ENCODE measurements at regions not wholly inside any gene's neighbourhood (a gene's known extent, or its start where the extent isn't known, plus 50 kb on each side); places are given as distances from the start of the nearest gene placed in this dataset.
A peak's percentile ranks its signal among the peaks of the same experiment; 100 is the strongest.

DNA sequence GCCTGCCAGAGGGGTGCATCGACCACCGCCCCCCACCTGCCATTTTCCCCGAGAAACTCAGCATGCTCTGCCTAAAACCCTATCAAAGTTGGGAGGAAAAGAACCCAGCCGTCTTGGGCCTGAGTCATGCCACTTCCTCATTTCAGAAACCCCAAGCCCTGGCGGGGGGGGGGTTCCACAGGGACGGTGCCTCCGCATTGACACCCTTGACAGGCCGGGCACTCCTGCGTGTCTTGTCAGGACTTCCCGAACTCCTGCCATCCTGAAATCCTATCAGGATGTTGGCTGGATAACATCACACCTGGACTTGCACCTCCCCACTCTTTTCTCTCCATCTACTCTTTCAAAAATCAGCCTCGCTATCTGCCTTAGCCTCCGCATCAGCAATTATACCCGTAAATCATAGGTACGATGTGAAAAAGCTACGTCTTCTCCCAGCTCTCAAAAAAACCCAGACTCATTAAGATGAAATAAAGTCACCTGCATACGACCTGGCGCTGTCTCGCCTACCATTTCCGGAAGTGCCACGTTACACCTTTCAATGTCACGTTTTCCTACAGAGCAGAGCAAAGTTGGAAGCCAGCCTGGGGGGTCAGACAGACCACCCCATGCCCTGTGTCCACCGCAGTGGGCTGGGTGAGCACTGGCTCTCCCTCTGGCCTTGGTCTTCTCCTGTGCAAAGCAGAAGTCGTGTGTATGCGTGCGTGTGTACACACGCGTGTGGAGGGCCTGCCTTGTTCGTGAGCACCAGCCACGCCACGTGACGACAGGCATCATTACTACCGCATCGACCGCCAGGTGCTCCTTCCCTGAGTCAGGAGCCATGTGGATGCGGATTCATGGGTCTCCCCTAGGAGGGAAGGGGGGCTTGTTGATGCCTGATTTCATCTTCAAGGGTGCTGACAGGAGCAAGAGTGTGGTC lies 96.7 kb downstream of the RFLNA start:
- Histone ChIP-seq H3K4me1 (ENCODE audit: control insufficient read depth, insufficient read depth, low read length, poor library complexity, severe bottlenecking) (peaks cover 19% of the 10 kb centered on the region), H3K27ac (ENCODE audit: insufficient read depth, low read length, poor library complexity, severe bottlenecking) (no peak overlapping the region), H3K4me3 (ENCODE audit: low read depth, low read length) (no peak overlapping the region), H3K9me3 (ENCODE audit: control insufficient read depth in 2 of 2, low read length in 2 of 2) (no peaks in the 10 kb centered on the region), H3K27me3 (ENCODE audit: control insufficient read depth, insufficient read depth, low read length) (no peaks in the 10 kb centered on the region), H3K36me3 (ENCODE audit: control insufficient read depth, insufficient read depth, low read length) (peaks cover 21% of the 10 kb centered on the region)
- H3K27me3 Mint-ChIP-seq: no peaks in the 10 kb centered on the region
- H3K27ac Mint-ChIP-seq: peak overlapping the region; percentile 2 to 96 (median 63)
- ATAC-seq (ENCODE audit: low read depth in 2 of 2): peak in 1 of 2 donors; percentile 36
- DNase-seq: peak in 2 of 3 donors; percentile 26 to 40
- peak overlapping the region; percentile 6 to 94 (median 50) for H3K4me3 Mint-ChIP-seq
- H3K36me3 Mint-ChIP-seq: peaks cover 22% of the 10 kb centered on the region
- H3K9me3 Mint-ChIP-seq: no peaks in the 10 kb centered on the region
- peaks cover 5 to 41% (median 12%) of the 10 kb centered on the region in 4 donors for H3K4me1 Mint-ChIP-seq

DNA sequence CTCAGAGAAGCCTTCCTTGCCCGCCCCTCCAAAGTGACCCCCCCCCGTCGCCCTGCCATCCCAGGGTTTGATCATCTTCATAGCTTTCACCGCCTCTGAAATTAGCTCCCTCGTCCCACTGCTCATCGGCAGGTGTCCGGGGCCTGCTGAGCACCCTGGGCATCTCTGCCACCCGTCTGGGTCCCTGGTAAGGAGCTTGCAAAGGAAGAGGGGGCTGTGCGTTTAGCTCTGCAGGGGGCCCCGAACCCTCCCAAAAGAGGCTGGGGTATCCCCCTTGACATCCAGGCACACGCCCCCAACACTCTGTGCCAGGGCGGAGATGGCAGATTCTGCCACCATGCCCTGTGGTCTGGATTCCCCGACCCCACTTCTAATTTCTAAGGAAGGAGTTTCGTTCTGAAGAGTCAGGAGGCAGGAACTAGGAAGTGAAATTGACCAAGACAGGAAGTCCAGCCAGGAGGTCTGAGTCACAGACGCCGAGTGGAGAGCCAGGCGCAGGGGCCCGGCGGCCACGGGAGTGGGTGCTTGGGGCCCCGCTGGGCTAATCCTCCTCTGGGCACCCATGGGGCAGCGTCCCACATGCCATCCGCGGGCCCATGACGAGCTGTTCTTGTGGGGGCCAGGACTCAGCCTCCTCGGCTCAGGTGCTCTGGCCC lies 95.7 kb downstream of the RFLNA start:
- no peak for ATAC-seq (ENCODE audit: low read depth in 2 of 2)
- Histone ChIP-seq H3K27ac (ENCODE audit: insufficient read depth, low read length, poor library complexity, severe bottlenecking) (no peak overlapping the region), H3K9me3 (ENCODE audit: control insufficient read depth in 2 of 2, low read length in 2 of 2) (no peaks in the 10 kb centered on the region), H3K36me3 (ENCODE audit: control insufficient read depth, insufficient read depth, low read length) (peaks cover 16% of the 10 kb centered on the region), H3K4me1 (ENCODE audit: control insufficient read depth, insufficient read depth, low read length, poor library complexity, severe bottlenecking) (peaks cover 19% of the 10 kb centered on the region), H3K4me3 (ENCODE audit: low read depth, low read length) (no peak overlapping the region), H3K27me3 (ENCODE audit: control insufficient read depth, insufficient read depth, low read length) (no peaks in the 10 kb centered on the region)
- peaks cover 5 to 41% (median 12%) of the 10 kb centered on the region in 4 donors for H3K4me1 Mint-ChIP-seq
- H3K27ac Mint-ChIP-seq: peak overlapping the region in 1 of 3 donors; percentile 50
- peaks cover 16% of the 10 kb centered on the region for H3K36me3 Mint-ChIP-seq
- no peaks in the 10 kb centered on the region for H3K9me3 Mint-ChIP-seq
- H3K4me3 Mint-ChIP-seq: peak overlapping the region in 3 of 4 donors; percentile 38 to 75 (median 63)
- no peak for DNase-seq
- no peaks in the 10 kb centered on the region for H3K27me3 Mint-ChIP-seq

DNA sequence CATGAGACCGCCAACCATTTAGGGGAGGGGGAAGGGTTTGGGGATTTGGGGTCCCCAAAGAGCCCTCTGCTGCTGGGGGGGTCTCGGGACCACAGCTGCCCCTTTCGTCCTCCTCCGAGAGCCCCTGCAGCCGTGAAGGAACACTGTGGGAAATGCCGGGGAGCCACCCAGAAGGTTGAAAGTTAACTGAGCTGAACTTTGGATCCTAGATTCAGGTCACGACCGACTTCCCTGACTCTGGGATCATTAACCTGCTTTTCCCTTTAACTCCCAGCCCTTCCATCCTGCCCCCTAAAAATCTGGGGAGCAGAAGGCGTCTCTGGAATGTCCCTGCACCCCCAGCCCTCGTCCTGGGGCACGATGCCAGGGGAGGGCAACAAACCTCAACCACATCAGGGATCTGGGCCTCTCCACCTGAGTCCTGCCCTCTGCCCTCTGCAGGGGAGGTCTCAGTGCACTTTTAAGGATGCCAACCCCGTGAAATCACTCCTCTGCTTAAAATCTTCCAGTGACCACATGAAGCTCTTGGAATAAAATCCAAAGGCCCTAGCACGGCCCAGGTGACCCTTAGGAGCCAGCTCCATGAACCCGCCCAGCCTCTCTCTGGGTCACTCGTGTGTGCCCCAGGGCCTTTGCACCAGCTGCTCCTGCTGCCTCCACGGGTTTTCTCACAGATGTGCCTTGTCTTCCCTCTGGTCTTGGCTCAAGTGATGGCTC lies 95.0 kb downstream of the RFLNA start:
- peaks cover 19% of the 10 kb centered on the region for H3K4me1 ChIP-seq (ENCODE audit: control insufficient read depth, insufficient read depth, low read length, poor library complexity, severe bottlenecking)
- Mint-ChIP-seq H3K4me3 (peak overlapping the region; percentile 38 to 77 (median 69)), H3K4me1 (peaks cover 5 to 41% (median 12%) of the 10 kb centered on the region in 4 donors), H3K9me3 (no peaks in the 10 kb centered on the region), H3K36me3 (peaks cover 16% of the 10 kb centered on the region), H3K27ac (peak overlapping the region in 2 of 3 donors; percentile 3 to 5), H3K27me3 (no peaks in the 10 kb centered on the region)
- H3K9me3 ChIP-seq (ENCODE audit: control insufficient read depth in 2 of 2, low read length in 2 of 2): no peaks in the 10 kb centered on the region
- H3K36me3 ChIP-seq (ENCODE audit: control insufficient read depth, insufficient read depth, low read length): peaks cover 18% of the 10 kb centered on the region
- H3K27me3 ChIP-seq (ENCODE audit: control insufficient read depth, insufficient read depth, low read length): no peaks in the 10 kb centered on the region
- H3K27ac ChIP-seq (ENCODE audit: insufficient read depth, low read length, poor library complexity, severe bottlenecking): no peak overlapping the region
- DNase-seq (no peak), ATAC-seq (ENCODE audit: low read depth in 2 of 2) (no peak)
- no peak overlapping the region for H3K4me3 ChIP-seq (ENCODE audit: low read depth, low read length)

DNA sequence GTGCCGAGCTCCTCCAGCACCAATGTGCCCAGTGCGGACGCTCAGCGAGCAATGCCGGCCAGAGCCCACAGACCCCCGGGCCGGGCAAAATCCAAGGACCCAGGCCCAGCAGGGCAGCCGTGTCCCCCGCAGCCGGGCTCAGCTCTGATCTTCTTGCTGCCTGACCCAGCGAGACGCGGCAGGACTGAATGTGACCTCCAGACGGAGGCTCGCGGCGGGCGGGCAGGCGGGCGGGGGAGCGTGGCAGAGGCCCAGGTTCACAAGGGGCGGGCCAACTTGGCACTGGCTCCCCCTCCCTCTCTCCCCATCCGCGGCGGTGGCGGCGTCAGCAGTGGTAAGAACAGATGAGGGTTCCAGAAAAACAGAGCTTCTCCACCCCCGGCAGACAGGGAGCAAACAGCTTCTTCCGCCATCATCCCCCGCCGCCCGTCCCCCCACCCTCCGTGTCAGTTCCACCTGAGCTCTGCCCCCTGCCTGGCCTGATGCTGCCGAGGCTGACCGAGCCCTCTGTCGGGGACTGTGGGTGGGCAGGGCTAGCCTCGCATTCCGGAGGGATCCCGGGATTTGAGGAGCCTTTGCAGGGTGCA lies 94.3 kb downstream of the RFLNA start:
- Histone ChIP-seq H3K4me3 (ENCODE audit: low read depth, low read length) (no peak overlapping the region), H3K4me1 (ENCODE audit: control insufficient read depth, insufficient read depth, low read length, poor library complexity, severe bottlenecking) (peaks cover 19% of the 10 kb centered on the region), H3K9me3 (ENCODE audit: control insufficient read depth in 2 of 2, low read length in 2 of 2) (no peaks in the 10 kb centered on the region), H3K36me3 (ENCODE audit: control insufficient read depth, insufficient read depth, low read length) (peaks cover 12% of the 10 kb centered on the region), H3K27ac (ENCODE audit: insufficient read depth, low read length, poor library complexity, severe bottlenecking) (no peak overlapping the region), H3K27me3 (ENCODE audit: control insufficient read depth, insufficient read depth, low read length) (no peaks in the 10 kb centered on the region)
- H3K4me3 Mint-ChIP-seq: peak overlapping the region in 3 of 4 donors; percentile 51 to 75 (median 67)
- H3K36me3 Mint-ChIP-seq: peaks cover 13% of the 10 kb centered on the region
- no peaks in the 10 kb centered on the region for H3K27me3 Mint-ChIP-seq
- DNase-seq: peak; percentile 27 to 70 (median 53)
- H3K4me1 Mint-ChIP-seq: peaks cover 5 to 41% (median 9%) of the 10 kb centered on the region in 4 donors
- H3K27ac Mint-ChIP-seq: peak overlapping the region in 1 of 3 donors; percentile 5
- peak; percentile 68 to 73 for ATAC-seq (ENCODE audit: low read depth in 2 of 2)
- no peaks in the 10 kb centered on the region for H3K9me3 Mint-ChIP-seq

DNA sequence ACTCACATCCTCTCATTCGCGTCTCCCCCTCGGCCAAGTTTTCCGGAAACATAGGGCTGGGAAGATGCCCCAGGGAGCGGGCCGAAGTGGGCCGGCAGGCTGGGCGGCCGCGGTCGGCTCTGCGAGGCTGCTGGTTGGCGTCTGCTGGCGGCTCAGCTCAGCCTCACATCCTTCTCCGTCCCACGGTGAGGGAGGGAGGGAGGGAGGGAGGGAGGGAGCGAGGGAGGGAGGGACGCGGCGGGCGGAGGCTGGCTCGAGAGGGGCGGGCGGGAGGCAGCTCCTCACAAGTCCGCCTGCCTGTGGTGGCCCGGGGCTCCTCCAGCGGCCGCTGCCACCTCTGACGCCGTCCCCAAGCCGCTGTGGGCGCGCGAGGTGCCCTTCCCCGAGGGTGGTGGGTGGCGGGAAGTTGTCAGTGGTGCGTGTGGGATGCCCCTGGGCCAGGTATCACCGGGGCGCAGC lies 93.8 kb downstream of the RFLNA start:
- no peak overlapping the region for H3K4me3 ChIP-seq (ENCODE audit: low read depth, low read length)
- peaks cover 19% of the 10 kb centered on the region for H3K4me1 ChIP-seq (ENCODE audit: control insufficient read depth, insufficient read depth, low read length, poor library complexity, severe bottlenecking)
- H3K27ac Mint-ChIP-seq: peak overlapping the region in 1 of 3 donors; percentile 5
- H3K4me3 Mint-ChIP-seq: peak overlapping the region in 3 of 4 donors; percentile 51 to 75 (median 67)
- peaks cover 9% of the 10 kb centered on the region for H3K36me3 Mint-ChIP-seq
- no peaks in the 10 kb centered on the region for H3K9me3 Mint-ChIP-seq
- no peaks in the 10 kb centered on the region for H3K27me3 ChIP-seq (ENCODE audit: control insufficient read depth, insufficient read depth, low read length)
- ATAC-seq (ENCODE audit: low read depth in 2 of 2): peak; percentile 37 to 45
- DNase-seq: peak in 1 of 3 donors; percentile 60
- H3K36me3 ChIP-seq (ENCODE audit: control insufficient read depth, insufficient read depth, low read length): peaks cover 8% of the 10 kb centered on the region
- no peaks in the 10 kb centered on the region for H3K27me3 Mint-ChIP-seq
- H3K9me3 ChIP-seq (ENCODE audit: control insufficient read depth in 2 of 2, low read length in 2 of 2): no peaks in the 10 kb centered on the region
- no peak overlapping the region for H3K27ac ChIP-seq (ENCODE audit: insufficient read depth, low read length, poor library complexity, severe bottlenecking)
- peaks cover 5 to 41% (median 9%) of the 10 kb centered on the region in 4 donors for H3K4me1 Mint-ChIP-seq

DNA sequence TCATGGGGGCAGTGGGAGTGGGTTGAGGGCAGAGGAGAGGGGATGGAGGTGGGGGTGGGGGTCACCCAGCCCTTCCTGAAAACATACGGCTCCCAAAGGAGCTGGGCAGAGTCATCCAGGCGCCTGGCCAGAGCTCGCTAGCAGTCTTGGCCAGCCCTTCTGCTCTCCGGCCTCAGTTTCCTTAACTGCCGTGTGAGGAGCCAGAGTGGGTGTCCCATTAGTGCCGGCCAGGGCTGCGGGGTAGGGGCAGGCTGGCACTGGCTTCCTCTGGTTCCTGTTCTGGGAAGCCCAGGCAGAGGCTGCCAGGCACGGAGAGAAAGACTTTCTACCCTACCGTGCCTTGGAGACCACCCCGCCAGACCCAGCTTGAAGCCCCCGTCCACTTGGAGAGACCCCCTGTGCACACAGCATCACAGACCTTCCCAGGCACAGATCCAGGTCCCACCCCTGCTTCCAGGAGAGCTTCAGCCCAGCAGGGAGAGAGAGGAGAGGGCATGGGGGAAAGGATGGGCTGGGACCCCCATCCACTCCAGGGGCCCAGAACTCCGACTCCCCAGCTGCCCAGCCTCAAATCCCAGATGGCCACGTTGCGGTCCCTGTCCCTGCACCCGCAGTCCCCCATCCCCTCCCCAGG lies 93.3 kb downstream of the RFLNA start:
- H3K27ac Mint-ChIP-seq: no peak overlapping the region
- H3K4me1 Mint-ChIP-seq: peaks cover 5 to 37% (median 9%) of the 10 kb centered on the region in 4 donors
- H3K4me3 ChIP-seq (ENCODE audit: low read depth, low read length): no peak overlapping the region
- H3K4me3 Mint-ChIP-seq: peak overlapping the region in 3 of 4 donors; percentile 50 to 68 (median 51)
- no peaks in the 10 kb centered on the region for H3K27me3 Mint-ChIP-seq
- peaks cover 19% of the 10 kb centered on the region for H3K4me1 ChIP-seq (ENCODE audit: control insufficient read depth, insufficient read depth, low read length, poor library complexity, severe bottlenecking)
- no peaks in the 10 kb centered on the region for H3K27me3 ChIP-seq (ENCODE audit: control insufficient read depth, insufficient read depth, low read length)
- DNase-seq (no peak), ATAC-seq (ENCODE audit: low read depth in 2 of 2) (no peak)
- H3K9me3 Mint-ChIP-seq: no peaks in the 10 kb centered on the region
- H3K9me3 ChIP-seq (ENCODE audit: control insufficient read depth in 2 of 2, low read length in 2 of 2): no peaks in the 10 kb centered on the region
- peaks cover 10% of the 10 kb centered on the region for H3K36me3 ChIP-seq (ENCODE audit: control insufficient read depth, insufficient read depth, low read length)
- H3K27ac ChIP-seq (ENCODE audit: insufficient read depth, low read length, poor library complexity, severe bottlenecking): no peak overlapping the region
- peaks cover 9% of the 10 kb centered on the region for H3K36me3 Mint-ChIP-seq

DNA sequence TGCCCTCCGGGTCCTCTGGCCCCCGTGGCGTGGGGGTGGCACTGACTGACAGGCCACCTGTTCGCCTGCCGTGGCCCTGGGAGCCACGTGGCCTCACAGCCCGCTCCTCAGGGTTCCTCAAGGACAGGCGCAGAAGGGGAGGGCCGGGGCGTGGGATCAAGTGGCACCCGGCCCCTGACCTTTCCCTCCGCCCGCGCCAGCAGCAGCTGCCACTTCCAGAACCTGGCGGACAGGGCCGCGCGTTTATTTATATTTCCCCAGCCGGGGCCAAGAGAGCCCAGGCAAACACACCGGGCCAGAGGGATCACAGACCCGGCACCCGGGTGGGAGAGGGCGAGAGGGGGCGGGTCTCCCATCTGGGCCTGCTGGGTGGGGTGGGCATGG lies 92.6 kb downstream of the RFLNA start:
- Histone ChIP-seq H3K9me3 (ENCODE audit: control insufficient read depth in 2 of 2, low read length in 2 of 2) (no peaks in the 10 kb centered on the region), H3K4me3 (ENCODE audit: low read depth, low read length) (no peak overlapping the region), H3K4me1 (ENCODE audit: control insufficient read depth, insufficient read depth, low read length, poor library complexity, severe bottlenecking) (peaks cover 19% of the 10 kb centered on the region), H3K27ac (ENCODE audit: insufficient read depth, low read length, poor library complexity, severe bottlenecking) (no peak overlapping the region), H3K27me3 (ENCODE audit: control insufficient read depth, insufficient read depth, low read length) (no peaks in the 10 kb centered on the region), H3K36me3 (ENCODE audit: control insufficient read depth, insufficient read depth, low read length) (peaks cover 11% of the 10 kb centered on the region)
- no peak overlapping the region for H3K4me3 Mint-ChIP-seq
- no peak overlapping the region for H3K27ac Mint-ChIP-seq
- peaks cover 9% of the 10 kb centered on the region for H3K36me3 Mint-ChIP-seq
- DNase-seq (no peak), ATAC-seq (ENCODE audit: low read depth in 2 of 2) (no peak)
- H3K4me1 Mint-ChIP-seq: peaks cover 5 to 37% (median 9%) of the 10 kb centered on the region in 4 donors
- H3K27me3 Mint-ChIP-seq: no peaks in the 10 kb centered on the region
- H3K9me3 Mint-ChIP-seq: no peaks in the 10 kb centered on the region
